WTC11 (cell line): ENCODE measurements at regions not wholly inside any gene's neighbourhood (a gene's known extent, or its start where the extent isn't known, plus 50 kb on each side); places are given as distances from the start of the nearest gene placed in this dataset.
"Not testable (repeated sequence)": the region's sequence is repeated elsewhere in the genome, so short reads cannot be mapped to it uniquely, and the experiment has no call there.

Experiments
- ATAC-seq: fragments of 200-7000 bp; cut with Tn5 transposase; 2 replicates; pipeline ENCODE4 v1.10.0; 2021; ENCODE audit warnings: mild to moderate bottlenecking, moderate library complexity
- CTCF ChIA-PET: fragments of 300-600 bp; sonication (Branson Sonifier 250); formaldehyde crosslinking; loops from one replicate; lab custom pipeline; 2021; ENCODE audit warnings: antibody characterized with exemption; lab: Charles Lee
- POLR2A ChIA-PET: fragments of 350-600 bp; sonication (Branson Sonifier 250); formaldehyde crosslinking; loops from one replicate; lab custom pipeline; 2021; ENCODE audit warnings: antibody characterized with exemption; lab: Charles Lee
- DNase-seq: peaks from one replicate; pipeline ENCODE4 v3.0.0; 2021; ENCODE audit warnings: low spot score
- H3K27ac Mint-ChIP-seq: 2 replicates; pipeline ENCODE4 v1.8.0; 2021; ENCODE audit warnings: mixed read lengths
- H3K27me3 Mint-ChIP-seq: 2 replicates; pipeline ENCODE4 v1.8.0; 2021; ENCODE audit warnings: low read depth, mild to moderate bottlenecking, moderate library complexity, mixed read lengths
- H3K36me3 Mint-ChIP-seq: 2 replicates; pipeline ENCODE4 v1.8.0; 2021; ENCODE audit warnings: mixed read lengths
- H3K4me1 Mint-ChIP-seq: 2 replicates; pipeline ENCODE4 v1.8.0; 2022; ENCODE audit warnings: mixed read lengths
- H3K4me3 Mint-ChIP-seq: 2 replicates; pipeline ENCODE4 v1.8.0; 2021; ENCODE audit warnings: mild to moderate bottlenecking, moderate library complexity, mixed read lengths
- H3K9me3 Mint-ChIP-seq: 2 replicates; pipeline ENCODE4 v1.8.0; 2021; ENCODE audit warnings: mixed read lengths
- EMX1 ChIP-seq: fragments of 250-450 bp; sonication (Bioruptor Pico); IDR thresholded peaks from 2 replicates; pipeline ENCODE4 v1.8.0; 2021; ENCODE audit warnings: mild to moderate bottlenecking
- FOXJ3 ChIP-seq: sonication (generic); formaldehyde crosslinking; IDR thresholded peaks from 2 replicates; pipeline ENCODE4 v1.9.0; 2021; ENCODE audit warnings: missing genetic modification reagents, mild to moderate bottlenecking, borderline replicate concordance
- FOXK1 ChIP-seq: sonication (generic); formaldehyde crosslinking; IDR thresholded peaks from 2 replicates; pipeline ENCODE4 v1.8.0; 2022; ENCODE audit warnings: mild to moderate bottlenecking, moderate library complexity, missing genetic modification reagents
- FOXP1 ChIP-seq: sonication (generic); formaldehyde crosslinking; IDR thresholded peaks from 2 replicates; pipeline ENCODE4 v1.8.0; 2022; ENCODE audit warnings: missing genetic modification reagents, mild to moderate bottlenecking, moderate library complexity, borderline replicate concordance
- GABPB1 ChIP-seq: sonication (generic); formaldehyde crosslinking; IDR thresholded peaks from 2 replicates; pipeline ENCODE4 v1.8.1; 2023; ENCODE audit warnings: mild to moderate bottlenecking, missing genetic modification reagents
- GRHL2 ChIP-seq: fragments of 250-450 bp; sonication (Bioruptor Pico); IDR thresholded peaks from 2 replicates; pipeline ENCODE4 v1.8.0; 2022; ENCODE audit warnings: mild to moderate bottlenecking, moderate library complexity; ENCODE audit not compliant: insufficient replicate concordance, severe bottlenecking
- GTF2I ChIP-seq: fragments of 250-450 bp; sonication (Bioruptor Pico); conservative IDR thresholded peaks from 2 replicates; pipeline ENCODE4 v1.4.0; 2021; ENCODE audit warnings: mild to moderate bottlenecking
- IRF2 ChIP-seq: sonication (generic); formaldehyde crosslinking; IDR thresholded peaks from 2 replicates; pipeline ENCODE4 v1.8.0; 2022; ENCODE audit warnings: low read depth, missing genetic modification reagents, borderline replicate concordance
- JAZF1 ChIP-seq: fragments of 250-450 bp; sonication (Bioruptor Pico); IDR thresholded peaks from 2 replicates; pipeline ENCODE4 v1.9.0; 2021; ENCODE audit warnings: moderate library complexity, mild to moderate bottlenecking, inconsistent platforms
- NFYB ChIP-seq: sonication (generic); formaldehyde crosslinking; conservative IDR thresholded peaks from 2 replicates; pipeline ENCODE4 v1.8.0; 2022; ENCODE audit warnings: low read depth, missing genetic modification reagents
- NR1H2 ChIP-seq: sonication (generic); formaldehyde crosslinking; IDR thresholded peaks from 2 replicates; pipeline ENCODE4 v1.9.0; 2021; ENCODE audit warnings: mild to moderate bottlenecking, moderate library complexity, missing genetic modification reagents
- OVOL2 ChIP-seq: fragments of 250-450 bp; sonication (Bioruptor Pico); IDR thresholded peaks from 2 replicates; pipeline ENCODE4 v1.9.0; 2021; ENCODE audit warnings: mild to moderate bottlenecking, borderline replicate concordance
- ZNF263 ChIP-seq: sonication (generic); formaldehyde crosslinking; IDR thresholded peaks from 2 replicates; pipeline ENCODE4 v1.8.1; 2022; ENCODE audit warnings: low read depth, mild to moderate bottlenecking, moderate library complexity, missing genetic modification reagents
- ZNF423 ChIP-seq: fragments of 250-450 bp; sonication (Bioruptor Pico); IDR thresholded peaks from 2 replicates; pipeline ENCODE4 v2.1.2; 2022; ENCODE audit warnings: mild to moderate bottlenecking, moderate library complexity
- ZNF671 ChIP-seq: fragments of 250-450 bp; sonication (Bioruptor Pico); IDR thresholded peaks from 2 replicates; pipeline ENCODE4 v1.8.0; 2021; ENCODE audit warnings: mild to moderate bottlenecking
- TF ChIP-seq, protein P1 (sequence below): sonication (generic); formaldehyde crosslinking; IDR thresholded peaks from 2 replicates; pipeline ENCODE4 v1.8.0; 2022; ENCODE audit warnings: mild to moderate bottlenecking, missing genetic modification reagents
- TF ChIP-seq, protein P2 (sequence below): fragments of 200-600 bp; IDR thresholded peaks from 2 replicates; pipeline ENCODE4 v1.8.0; 2022; ENCODE audit warnings: antibody characterized with exemption
- TF ChIP-seq, protein P3 (sequence below): sonication (generic); formaldehyde crosslinking; IDR thresholded peaks from 2 replicates; pipeline ENCODE4 v1.8.0; 2022; ENCODE audit warnings: mild to moderate bottlenecking, missing genetic modification reagents
- TF ChIP-seq, protein P4 (sequence below): fragments of 250-450 bp; sonication (Bioruptor Pico); conservative IDR thresholded peaks from 2 replicates; pipeline ENCODE4 v1.9.0; 2021; ENCODE audit warnings: mild to moderate bottlenecking
- TF ChIP-seq, protein P5 (sequence below): sonication (generic); formaldehyde crosslinking; IDR thresholded peaks from 2 replicates; pipeline ENCODE4 v1.8.1; 2023; ENCODE audit warnings: mild to moderate bottlenecking, missing genetic modification reagents
- TF ChIP-seq, protein P6 (sequence below): sonication (generic); formaldehyde crosslinking; IDR thresholded peaks from 2 replicates; pipeline ENCODE4 v1.8.1; 2022; ENCODE audit warnings: mild to moderate bottlenecking, moderate library complexity, missing genetic modification reagents
- TF ChIP-seq, protein P7 (sequence below): sonication (generic); formaldehyde crosslinking; IDR thresholded peaks from 2 replicates; pipeline ENCODE4 v1.8.1; 2022; ENCODE audit warnings: mild to moderate bottlenecking, missing genetic modification reagents, moderate library complexity, borderline replicate concordance

DNA sequence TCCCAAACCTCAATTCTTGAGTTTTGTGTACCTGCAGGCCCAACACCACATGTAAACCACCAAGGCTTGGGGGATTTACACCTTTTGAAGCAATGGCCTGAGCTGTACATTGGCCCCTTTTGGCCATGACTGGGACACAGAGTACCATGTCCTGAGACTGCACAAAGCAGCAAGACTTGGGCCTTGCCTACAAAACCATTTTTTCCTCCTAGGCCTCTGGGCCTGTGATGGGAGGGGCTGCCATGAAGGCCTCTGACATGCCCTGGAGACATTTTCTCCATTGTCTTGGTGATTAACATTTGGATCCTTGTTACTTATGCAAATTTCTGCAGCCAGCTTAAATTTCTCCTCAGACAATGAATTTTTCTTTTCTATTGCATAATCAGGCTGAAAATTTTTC is 455.9 kb upstream of the NR3C2 start:
- POLR2A ChIA-PET, CTCF ChIA-PET, DNase-seq, H3K27ac Mint-ChIP-seq, H3K4me3 Mint-ChIP-seq, ATAC-seq: not testable (repeated sequence)
- H3K27me3 Mint-ChIP-seq = peaks cover 23% of the 10 kb centered on the region
- H3K9me3 Mint-ChIP-seq = peaks cover 65% of the 10 kb centered on the region
- peaks cover 48% of the 10 kb centered on the region for H3K36me3 Mint-ChIP-seq
- H3K4me1 Mint-ChIP-seq = peaks cover 28% of the 10 kb centered on the region

DNA sequence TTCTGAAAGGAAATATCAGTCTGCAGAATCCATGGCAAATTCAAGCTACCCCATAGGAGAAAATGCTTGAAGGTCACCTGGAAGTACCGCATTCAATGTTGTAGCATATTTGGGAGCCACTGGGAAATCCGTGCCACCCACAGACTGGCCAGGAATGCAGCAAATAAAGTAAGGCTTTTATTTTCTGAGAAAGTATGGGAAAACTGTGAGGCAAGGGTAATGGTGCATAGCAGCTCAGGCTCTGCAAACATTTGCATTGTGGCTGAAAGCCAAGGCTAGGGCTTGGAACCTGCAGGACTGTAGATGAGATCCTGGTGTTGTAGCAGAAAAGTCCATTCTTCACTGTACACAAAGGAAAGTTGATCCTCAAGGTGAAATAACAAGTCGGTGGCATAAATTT is 450.9 kb upstream of the NR3C2 start:
- TF ChIP-seq, protein P1, sequence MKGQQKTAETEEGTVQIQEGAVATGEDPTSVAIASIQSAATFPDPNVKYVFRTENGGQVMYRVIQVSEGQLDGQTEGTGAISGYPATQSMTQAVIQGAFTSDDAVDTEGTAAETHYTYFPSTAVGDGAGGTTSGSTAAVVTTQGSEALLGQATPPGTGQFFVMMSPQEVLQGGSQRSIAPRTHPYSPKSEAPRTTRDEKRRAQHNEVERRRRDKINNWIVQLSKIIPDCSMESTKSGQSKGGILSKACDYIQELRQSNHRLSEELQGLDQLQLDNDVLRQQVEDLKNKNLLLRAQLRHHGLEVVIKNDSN (CRISPR knock-in tag) = no peak
- TF ChIP-seq, protein P2, sequence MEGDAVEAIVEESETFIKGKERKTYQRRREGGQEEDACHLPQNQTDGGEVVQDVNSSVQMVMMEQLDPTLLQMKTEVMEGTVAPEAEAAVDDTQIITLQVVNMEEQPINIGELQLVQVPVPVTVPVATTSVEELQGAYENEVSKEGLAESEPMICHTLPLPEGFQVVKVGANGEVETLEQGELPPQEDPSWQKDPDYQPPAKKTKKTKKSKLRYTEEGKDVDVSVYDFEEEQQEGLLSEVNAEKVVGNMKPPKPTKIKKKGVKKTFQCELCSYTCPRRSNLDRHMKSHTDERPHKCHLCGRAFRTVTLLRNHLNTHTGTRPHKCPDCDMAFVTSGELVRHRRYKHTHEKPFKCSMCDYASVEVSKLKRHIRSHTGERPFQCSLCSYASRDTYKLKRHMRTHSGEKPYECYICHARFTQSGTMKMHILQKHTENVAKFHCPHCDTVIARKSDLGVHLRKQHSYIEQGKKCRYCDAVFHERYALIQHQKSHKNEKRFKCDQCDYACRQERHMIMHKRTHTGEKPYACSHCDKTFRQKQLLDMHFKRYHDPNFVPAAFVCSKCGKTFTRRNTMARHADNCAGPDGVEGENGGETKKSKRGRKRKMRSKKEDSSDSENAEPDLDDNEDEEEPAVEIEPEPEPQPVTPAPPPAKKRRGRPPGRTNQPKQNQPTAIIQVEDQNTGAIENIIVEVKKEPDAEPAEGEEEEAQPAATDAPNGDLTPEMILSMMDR = no peak
- TF ChIP-seq, protein P3, sequence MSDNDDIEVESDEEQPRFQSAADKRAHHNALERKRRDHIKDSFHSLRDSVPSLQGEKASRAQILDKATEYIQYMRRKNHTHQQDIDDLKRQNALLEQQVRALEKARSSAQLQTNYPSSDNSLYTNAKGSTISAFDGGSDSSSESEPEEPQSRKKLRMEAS (CRISPR knock-in tag) = no peak
- TF ChIP-seq, protein P4, sequence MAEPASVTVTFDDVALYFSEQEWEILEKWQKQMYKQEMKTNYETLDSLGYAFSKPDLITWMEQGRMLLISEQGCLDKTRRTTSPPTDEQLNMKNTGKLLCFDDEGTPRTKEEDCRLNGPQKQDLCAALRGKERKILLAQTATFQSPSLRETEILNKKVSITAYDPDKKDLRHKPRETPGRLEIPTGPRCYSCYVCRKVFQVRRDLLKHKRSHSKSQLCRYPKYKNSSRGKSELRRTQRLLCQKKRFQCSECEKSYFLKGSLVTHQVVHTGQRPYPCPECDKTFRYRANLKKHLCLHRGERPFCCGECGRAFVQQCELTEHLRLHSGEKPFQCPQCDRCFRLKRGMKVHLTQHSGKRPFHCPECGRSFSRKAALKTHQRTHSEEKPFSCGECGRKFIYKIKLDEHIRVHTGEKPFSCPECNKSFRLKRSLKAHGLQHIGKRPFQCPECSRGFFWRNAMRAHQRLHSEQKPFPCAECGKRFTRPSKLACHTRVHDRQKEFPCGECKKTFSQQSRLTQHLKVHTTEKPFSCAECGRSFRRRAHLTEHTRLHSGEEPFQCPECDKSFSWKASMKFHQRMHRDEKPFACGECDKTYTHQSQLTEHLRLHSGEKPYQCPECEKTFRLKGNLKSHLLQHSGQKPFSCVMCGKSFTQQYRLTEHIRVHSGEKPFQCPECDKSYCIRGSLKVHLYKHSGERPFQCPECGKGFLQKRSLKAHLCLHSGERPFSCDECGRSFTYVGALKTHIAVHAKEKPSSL (CRISPR knock-in tag) = no peak
- no peak for TF ChIP-seq OVOL2 (CRISPR knock-in tag)
- no peak for TF ChIP-seq FOXP1 (CRISPR knock-in tag)
- TF ChIP-seq, protein P5, sequence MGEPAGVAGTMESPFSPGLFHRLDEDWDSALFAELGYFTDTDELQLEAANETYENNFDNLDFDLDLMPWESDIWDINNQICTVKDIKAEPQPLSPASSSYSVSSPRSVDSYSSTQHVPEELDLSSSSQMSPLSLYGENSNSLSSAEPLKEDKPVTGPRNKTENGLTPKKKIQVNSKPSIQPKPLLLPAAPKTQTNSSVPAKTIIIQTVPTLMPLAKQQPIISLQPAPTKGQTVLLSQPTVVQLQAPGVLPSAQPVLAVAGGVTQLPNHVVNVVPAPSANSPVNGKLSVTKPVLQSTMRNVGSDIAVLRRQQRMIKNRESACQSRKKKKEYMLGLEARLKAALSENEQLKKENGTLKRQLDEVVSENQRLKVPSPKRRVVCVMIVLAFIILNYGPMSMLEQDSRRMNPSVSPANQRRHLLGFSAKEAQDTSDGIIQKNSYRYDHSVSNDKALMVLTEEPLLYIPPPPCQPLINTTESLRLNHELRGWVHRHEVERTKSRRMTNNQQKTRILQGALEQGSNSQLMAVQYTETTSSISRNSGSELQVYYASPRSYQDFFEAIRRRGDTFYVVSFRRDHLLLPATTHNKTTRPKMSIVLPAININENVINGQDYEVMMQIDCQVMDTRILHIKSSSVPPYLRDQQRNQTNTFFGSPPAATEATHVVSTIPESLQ (CRISPR knock-in tag) = no peak
- TF ChIP-seq NFYB = no peak
- TF ChIP-seq GABPB1 = no peak
- no peak for TF ChIP-seq GTF2I
- no peak for TF ChIP-seq GRHL2 (CRISPR knock-in tag)
- TF ChIP-seq, protein P6, sequence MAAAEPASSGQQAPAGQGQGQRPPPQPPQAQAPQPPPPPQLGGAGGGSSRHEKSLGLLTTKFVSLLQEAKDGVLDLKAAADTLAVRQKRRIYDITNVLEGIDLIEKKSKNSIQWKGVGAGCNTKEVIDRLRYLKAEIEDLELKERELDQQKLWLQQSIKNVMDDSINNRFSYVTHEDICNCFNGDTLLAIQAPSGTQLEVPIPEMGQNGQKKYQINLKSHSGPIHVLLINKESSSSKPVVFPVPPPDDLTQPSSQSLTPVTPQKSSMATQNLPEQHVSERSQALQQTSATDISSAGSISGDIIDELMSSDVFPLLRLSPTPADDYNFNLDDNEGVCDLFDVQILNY (CRISPR knock-in tag) = no peak
- TF ChIP-seq NR1H2 (CRISPR knock-in tag) = no peak
- DNase-seq (no peak), ATAC-seq (no peak)
- ChIA-PET POLR2A (no interaction called here), CTCF (no interaction called here)
- no peak overlapping the region for H3K4me3 Mint-ChIP-seq
- H3K36me3 Mint-ChIP-seq = peaks cover 23% of the 10 kb centered on the region
- H3K9me3 Mint-ChIP-seq = peaks cover 47% of the 10 kb centered on the region
- peaks cover 12% of the 10 kb centered on the region for H3K4me1 Mint-ChIP-seq
- no peak overlapping the region for H3K27ac Mint-ChIP-seq
- H3K27me3 Mint-ChIP-seq = peaks cover 2% of the 10 kb centered on the region

DNA sequence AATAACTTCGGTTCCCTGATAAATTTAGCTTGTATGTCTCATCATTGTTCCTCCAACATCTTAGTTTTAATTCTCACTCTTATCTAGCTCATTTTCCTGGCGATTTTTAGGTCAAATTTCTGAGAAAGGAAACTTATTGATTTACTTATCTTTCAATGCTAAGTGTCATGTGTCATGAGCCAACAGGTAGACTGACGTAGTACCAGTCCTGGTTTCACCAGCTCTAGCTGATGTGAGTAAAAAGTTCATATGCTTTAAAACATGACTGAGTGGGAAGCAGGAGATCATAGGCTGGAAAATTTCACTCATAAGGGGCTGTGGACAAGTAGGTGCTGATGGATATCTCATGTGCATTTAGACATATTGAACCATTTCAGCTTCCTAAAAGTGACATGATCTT is 441.7 kb upstream of the NR3C2 start:
- ATAC-seq = no peak
- POLR2A ChIA-PET = interaction anchor here (0.6 kb wide), 1 partner anchor 27 kb away, joined by 3 read pairs; no protein-coding TSS in a partner anchor
- no peak for TF ChIP-seq GRHL2 (CRISPR knock-in tag)
- no peak for TF ChIP-seq ZNF423 (CRISPR knock-in tag)
- no peak for TF ChIP-seq FOXK1 (CRISPR knock-in tag)
- no peak for TF ChIP-seq FOXJ3 (CRISPR knock-in tag)
- TF ChIP-seq, protein P7, sequence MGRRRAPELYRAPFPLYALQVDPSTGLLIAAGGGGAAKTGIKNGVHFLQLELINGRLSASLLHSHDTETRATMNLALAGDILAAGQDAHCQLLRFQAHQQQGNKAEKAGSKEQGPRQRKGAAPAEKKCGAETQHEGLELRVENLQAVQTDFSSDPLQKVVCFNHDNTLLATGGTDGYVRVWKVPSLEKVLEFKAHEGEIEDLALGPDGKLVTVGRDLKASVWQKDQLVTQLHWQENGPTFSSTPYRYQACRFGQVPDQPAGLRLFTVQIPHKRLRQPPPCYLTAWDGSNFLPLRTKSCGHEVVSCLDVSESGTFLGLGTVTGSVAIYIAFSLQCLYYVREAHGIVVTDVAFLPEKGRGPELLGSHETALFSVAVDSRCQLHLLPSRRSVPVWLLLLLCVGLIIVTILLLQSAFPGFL (CRISPR knock-in tag) = no peak
- no peak for TF ChIP-seq NR1H2 (CRISPR knock-in tag)
- no peak for TF ChIP-seq IRF2 (CRISPR knock-in tag)
- TF ChIP-seq JAZF1 (CRISPR knock-in tag) = no peak
- TF ChIP-seq ZNF671 (CRISPR knock-in tag) = no peak
- TF ChIP-seq ZNF263 (CRISPR knock-in tag) = no peak
- no peak for TF ChIP-seq EMX1 (CRISPR knock-in tag)

More for the DNA sequence above, 441.7 kb upstream of the NR3C2 start:
- peaks cover 37% of the 10 kb centered on the region for H3K27me3 Mint-ChIP-seq
- peaks cover 8% of the 10 kb centered on the region; the same call in 1 of the 2 replicates for H3K36me3 Mint-ChIP-seq
- H3K9me3 Mint-ChIP-seq = peaks cover 6% of the 10 kb centered on the region
- CTCF ChIA-PET = no interaction called here
- H3K4me3 Mint-ChIP-seq = no peak overlapping the region
- no peak overlapping the region for H3K27ac Mint-ChIP-seq
- H3K4me1 Mint-ChIP-seq = peaks cover 58% of the 10 kb centered on the region
- DNase-seq = no peak
